ENCODE measurements at regions not wholly inside any gene's neighbourhood (a gene's known extent, or its start where the extent isn't known, plus 50 kb on each side); places are given as distances from the start of the nearest gene placed in this dataset.
"Not testable (repeated sequence)": the region's sequence is repeated elsewhere in the genome, so short reads cannot be mapped to it uniquely, and the experiment has no call there.

- DNase-seq, result no peak
These were observed 329.3 kb downstream of the TBL1XR1 start for GRCh38 chr3:176867681-176868663.

- no peak for DNase-seq
These were observed 336.1 kb downstream of the TBL1XR1 start for GRCh38 chr3:176861137-176861536.

DNA sequence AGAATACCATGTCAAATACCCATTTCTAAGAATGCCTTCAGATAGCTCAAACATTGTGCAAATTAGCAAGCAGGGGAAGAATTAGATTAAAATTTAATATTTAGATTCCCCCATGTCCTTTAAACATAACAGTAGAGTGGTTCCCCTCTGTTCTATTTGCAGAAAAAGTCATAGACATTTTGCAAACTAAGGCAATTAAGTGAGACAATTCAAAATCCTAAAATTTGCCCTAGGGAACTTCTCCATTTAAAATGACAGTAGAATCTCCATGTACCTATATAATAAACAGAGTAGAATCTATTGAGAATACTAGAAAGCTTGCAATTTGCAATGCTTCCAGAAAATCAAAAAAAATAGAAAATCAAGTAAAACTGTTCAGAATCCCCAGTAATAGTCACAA, 340.6 kb downstream of the TBL1XR1 start:
- DNase-seq, result no peak

GRCh38 chr3:176855901-176856486, 341.3 kb downstream of the TBL1XR1 start:
- DNase-seq, result no peak

- no peak for DNase-seq
These were observed 342.1 kb downstream of the TBL1XR1 start for GRCh38 chr3:176855213-176855612.

DNA sequence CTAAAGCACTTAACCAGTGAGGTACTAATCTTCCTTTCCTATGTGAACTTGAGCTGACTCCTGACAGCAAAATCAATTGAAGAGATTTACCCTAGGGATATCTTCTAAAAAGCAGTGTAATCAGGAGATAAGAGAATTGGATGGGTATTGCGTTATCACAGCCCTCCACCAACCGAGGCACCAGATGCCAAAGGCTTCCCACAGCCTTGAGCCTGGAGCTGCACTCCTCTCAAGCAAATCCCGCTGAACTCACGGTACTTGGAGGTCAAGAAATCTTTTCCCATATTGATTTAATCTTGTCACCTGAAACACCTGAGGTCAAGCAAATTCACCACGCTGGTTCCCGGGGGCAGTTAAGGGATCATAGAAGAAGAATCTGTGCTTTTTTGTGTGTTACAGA, 346.8 kb downstream of the TBL1XR1 start:
- no peak for DNase-seq

DNA sequence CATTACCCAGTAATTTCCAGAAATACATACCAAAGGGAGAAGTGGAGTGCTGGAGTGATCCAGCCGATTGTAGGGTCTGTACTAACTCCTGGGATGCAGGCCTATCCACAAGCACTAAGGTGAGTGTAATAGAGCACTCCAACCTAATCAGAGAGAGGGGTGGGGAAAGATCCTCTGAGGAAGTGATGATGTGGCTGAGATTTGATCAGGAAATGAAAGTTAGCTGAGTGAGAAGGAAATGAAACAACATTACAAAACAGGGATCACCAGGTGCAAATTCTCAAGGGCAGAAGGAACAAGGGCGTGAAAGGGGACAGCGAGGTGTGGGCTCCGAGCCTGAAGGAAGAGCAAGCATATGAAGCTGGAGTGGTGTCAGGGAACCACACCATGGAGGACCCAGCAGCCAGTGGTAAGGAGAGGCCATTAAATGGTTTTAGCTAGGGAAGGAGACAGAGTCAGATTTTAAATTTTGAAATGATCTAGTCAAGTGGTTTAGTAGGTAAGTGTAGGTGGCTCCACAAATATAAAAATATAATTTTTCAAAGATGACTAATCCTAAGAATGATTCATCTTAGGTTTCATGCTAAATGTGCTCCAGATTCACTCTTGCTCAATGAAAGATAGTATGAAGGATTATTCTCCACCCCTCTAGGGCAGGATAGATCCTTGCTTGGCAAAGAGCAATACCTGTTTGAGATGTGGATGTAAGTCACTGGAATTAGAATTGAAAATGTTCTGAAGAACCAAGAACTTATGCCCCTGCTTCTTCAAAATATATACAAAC, 348.7 kb downstream of the TBL1XR1 start:
- no peak for DNase-seq

DNA sequence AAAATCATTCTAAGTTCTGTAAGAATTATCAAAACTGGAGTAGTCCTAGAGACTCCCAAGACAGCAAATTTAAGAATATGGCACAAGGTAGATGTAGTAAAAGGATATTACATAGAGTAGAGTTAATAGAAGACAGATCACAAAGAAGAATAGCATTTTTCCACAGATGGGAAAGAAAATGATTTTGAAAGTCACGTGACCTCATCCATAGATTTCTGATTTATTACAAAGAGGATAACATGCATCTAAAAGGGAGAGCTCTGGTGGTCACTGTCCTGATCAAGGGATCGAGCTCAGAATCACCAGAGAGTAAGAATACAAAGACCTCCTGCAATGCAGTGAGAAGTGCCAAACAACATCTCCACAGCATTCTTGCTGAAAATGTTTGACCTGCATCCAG, 354.4 kb downstream of the TBL1XR1 start:
- no peak for DNase-seq

- DNase-seq, result no peak
These were observed 356.5 kb downstream of the TBL1XR1 start for GRCh38 chr3:176840641-176841286.

- DNase-seq, result no peak
These were observed 357.4 kb downstream of the TBL1XR1 start for GRCh38 chr3:176839901-176840300.

- no peak for DNase-seq
These were observed 357.8 kb downstream of the TBL1XR1 start for GRCh38 chr3:176839466-176839865.

DNA sequence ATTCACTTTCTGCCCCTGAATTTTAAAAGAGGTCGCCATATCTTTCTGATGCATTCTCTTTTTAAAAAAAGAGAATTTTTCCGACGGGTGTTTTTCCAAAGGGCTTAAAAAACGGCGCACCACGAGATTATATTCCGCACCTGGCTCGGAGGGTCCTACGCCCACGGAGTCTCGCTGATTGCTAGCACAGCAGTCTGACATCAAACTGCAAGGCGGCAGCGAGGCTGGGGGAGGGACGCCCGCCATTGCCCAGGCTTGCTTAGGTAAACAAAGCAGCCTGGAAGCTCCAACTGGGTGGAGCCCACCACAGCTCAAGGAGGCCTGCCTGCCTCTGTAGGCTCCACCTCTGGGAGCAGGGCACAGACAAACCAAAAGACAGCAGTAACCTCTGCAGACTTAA, 370.0 kb downstream of the TBL1XR1 start:
- DNase-seq, result not testable (repeated sequence)

- no peak for DNase-seq
These were observed 372.5 kb downstream of the TBL1XR1 start for GRCh38 chr3:176824811-176825210.

- DNase-seq, result no peak
These were observed 376.5 kb downstream of the TBL1XR1 start for GRCh38 chr3:176820764-176821163.

GRCh38 chr3:176816937-176817336, 380.3 kb downstream of the TBL1XR1 start:
- no peak for DNase-seq

- peak; percentile 42 for DNase-seq
These were observed 383.0 kb downstream of the TBL1XR1 start for GRCh38 chr3:176814285-176814684.

DNA sequence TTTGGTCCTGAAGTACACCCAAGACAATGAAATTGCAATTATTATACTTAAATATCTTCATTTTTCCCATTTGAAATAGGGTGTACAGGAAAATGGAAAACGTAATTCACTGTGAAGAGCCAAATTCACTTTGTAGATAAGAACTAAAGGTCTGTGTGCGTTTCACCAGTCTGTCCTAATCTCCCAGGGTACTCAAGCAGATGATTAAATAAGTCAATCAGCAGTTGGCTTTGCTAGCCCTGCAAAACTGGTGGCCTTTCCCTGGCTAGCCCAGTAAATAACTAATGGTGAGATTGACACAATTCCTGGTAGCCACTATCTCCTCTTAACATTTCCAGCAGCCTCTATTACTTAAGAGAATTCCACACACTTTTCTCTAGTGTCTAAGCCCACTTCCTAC, 389.3 kb downstream of the TBL1XR1 start:
- DNase-seq, result no peak

GRCh38 chr3:176799675-176800074, 397.6 kb downstream of the TBL1XR1 start:
- no peak for DNase-seq

- no peak for DNase-seq
These were observed 398.6 kb downstream of the TBL1XR1 start for GRCh38 chr3:176798680-176799079.

DNA sequence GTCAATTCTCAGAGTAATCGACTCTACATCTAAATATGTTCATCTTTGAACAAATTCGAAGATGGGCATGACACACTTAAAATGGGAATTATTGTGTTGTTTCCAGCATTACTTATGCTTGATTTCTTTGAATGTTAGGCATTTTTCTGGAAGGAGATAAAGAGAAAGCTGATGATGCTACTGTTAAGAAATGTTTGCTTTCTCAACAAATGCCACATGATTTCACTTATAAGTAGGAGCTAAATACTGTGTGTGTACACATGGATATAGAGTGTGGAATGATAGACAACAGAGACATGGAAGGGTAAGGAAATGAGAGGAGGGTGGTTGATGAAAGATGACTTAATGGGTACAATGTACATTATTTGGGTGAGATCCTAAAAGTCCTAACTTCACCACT, 400.9 kb downstream of the TBL1XR1 start:
- DNase-seq, result no peak

GRCh38 chr3:176795891-176796290, 401.4 kb downstream of the TBL1XR1 start:
- DNase-seq, result no peak

DNA sequence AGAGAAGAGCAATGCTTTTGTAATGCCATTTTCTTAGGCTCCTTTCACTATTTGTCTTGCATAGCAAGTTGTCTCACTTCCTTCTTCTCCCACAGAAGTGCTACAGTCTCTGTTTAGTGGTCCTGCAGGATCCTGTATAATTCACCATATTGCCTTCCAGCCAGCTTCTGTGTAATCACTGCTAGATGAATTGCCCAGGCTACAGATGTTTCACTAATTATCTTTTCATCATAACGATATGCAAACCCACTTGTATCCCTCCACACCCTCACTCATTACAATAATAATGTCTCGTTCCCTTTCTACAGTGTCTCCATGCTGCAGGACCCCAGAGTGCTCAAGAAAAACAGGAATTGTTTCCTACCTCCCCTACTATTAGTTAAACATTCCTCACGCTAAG, 402.9 kb downstream of the TBL1XR1 start:
- no peak for DNase-seq

DNA sequence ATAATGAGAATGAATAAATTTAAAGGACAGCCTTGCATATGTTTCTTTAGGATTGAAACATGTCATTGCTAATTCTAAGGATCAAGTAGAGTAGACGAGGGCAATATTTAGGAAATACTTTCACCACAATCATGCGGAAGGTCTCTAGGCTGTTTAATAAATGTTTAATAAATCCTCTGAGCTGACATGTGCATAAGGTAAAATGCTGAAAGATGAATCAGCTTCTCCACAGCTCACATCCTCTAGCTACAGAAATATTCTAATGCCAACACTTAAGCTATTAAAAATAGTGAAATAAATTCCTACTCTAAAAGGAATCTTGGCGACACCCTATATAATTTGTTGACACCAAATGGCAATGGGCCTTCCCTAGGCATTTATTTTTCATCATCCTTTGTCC, 407.3 kb downstream of the TBL1XR1 start:
- no peak for DNase-seq
